Activated T-helper 1 cell treated with anti-CD3 and anti-CD28 coated beads, Interleukin-2, amount 50 U/mL, for 16 hours (primary cell): ENCODE measurements at regions not wholly inside any gene's neighbourhood (a gene's known extent, or its start where the extent isn't known, plus 50 kb on each side); places are given as distances from the start of the nearest gene placed in this dataset.
A peak's percentile ranks its signal among the peaks of the same experiment; 100 is the strongest.
"Not testable (repeated sequence)": the region's sequence is repeated elsewhere in the genome, so short reads cannot be mapped to it uniquely, and the experiment has no call there.

Experiments
- DNase-seq, 2 donors: peaks; one replicate each; pipeline ENCODE4 v3.0.0-alpha.2; 2020; ENCODE audit warnings: low read depth in 1 of 2, low spot score in 1 of 2

GRCh38 chr22:22061085-22062077 lies 78.8 kb upstream of the TOP3B start:
- DNase-seq: no peak

GRCh38 chr22:22060200-22061084 lies 77.9 kb upstream of the TOP3B start:
- peak in 1 of 2 donors; percentile 13 for DNase-seq

DNA sequence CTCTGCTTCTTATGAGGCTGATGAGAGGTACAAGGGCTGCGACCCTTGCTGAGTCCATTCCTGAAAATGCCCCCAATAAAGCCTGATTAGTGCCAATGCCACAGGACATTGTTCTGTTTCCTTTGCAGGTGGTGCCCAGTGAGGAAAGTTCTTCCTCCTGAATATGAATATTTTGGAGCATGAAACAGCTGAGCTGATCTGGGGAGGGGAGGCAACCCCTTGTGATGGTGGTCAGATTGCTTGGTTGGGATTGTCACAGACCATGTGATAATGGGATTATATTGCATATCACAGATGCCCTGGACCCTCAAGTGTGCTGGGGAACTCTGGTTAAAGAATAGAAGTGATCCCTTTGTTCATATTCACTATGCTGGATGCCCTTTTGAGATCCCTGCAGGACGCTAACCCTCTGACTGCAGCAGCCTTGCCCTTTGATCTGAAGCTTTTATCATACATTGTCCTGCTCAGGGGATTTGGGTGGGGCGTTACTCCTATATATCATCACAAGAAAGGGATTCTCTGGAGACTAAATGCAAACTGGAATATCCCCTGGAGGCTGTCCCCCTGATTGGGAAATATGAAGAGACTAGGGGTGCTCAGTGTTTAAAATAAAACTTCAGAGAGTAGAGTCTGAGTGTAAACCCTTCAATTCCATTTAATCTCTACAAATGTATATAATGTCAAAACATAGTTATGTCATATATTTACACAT lies 76.9 kb upstream of the TOP3B start:
- no peak for DNase-seq

GRCh38 chr22:22058633-22059290 lies 76.2 kb upstream of the TOP3B start:
- no peak for DNase-seq

DNA sequence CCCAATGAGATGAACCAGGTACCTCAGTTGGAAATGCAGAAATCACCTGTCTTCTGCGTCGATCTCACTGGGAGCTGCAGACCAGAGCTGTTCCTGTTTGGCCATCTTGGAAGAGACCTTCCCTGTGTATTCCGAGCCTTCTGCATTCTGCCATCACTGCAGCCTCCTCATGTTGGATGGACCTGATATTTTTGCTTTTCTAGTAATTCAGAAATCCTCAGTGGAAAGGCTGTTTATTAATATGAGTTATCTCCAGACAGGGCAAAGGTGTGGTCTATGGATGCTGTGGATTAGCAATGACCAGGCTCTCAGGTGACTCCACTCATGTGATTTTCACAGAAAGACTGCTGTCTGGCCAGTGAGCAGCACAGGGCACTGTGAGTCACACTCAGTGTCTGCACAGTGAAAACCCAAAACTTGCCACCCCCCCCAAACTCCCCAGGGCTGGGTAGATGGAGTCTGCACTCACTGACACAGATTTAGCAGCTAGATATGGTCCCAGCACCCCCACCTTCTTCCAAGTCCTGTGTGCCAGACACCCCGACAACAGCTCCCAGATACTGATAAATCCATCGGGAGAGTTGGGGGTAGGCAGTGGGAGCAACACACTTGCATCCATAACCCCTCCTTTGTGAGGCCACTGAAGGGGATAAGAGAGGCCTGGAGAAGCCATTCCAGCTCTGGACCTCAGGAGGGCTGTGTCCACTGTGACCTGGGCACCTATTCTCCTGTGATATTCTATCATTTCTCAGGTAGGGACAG lies 75.2 kb upstream of the TOP3B start:
- no peak for DNase-seq

- not testable (repeated sequence) for DNase-seq
Measured at GRCh38 chr22:22056809-22057594, 74.4 kb upstream of the TOP3B start.

GRCh38 chr22:22052548-22053139 lies 70.1 kb upstream of the TOP3B start:
- not testable (repeated sequence) for DNase-seq

GRCh38 chr22:22051032-22051431 lies 68.4 kb upstream of the TOP3B start:
- not testable (repeated sequence) for DNase-seq

DNA sequence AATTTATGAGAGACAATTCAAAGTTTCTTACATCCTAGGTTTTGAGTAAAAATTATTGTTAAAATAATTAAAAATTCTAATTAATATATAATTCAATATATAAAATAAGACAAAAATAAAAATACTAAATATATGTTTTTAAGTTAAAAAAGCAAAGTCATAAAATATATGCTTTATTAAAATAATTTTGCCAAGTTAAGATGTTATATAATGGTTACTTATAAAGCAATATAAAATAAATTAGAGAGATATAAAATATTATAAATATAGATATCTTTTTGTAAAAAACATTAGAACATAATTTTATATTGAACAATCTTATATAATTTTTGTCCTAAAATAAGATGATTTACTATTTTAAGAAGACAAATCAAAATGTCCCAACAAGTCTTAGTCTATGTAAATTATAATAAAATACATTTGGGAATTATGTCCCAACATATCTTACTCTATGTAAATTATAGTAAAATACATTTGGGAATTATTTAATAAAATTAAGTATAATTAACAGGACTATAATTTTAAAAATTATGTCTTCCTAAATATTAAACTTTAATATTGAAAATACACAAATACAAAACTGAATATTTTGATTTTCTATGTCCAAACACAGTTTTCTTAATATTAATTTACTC lies 67.7 kb upstream of the TOP3B start:
- no peak for DNase-seq

- DNase-seq: no peak
Measured at GRCh38 chr22:22049684-22050083, 67.1 kb upstream of the TOP3B start.

DNA sequence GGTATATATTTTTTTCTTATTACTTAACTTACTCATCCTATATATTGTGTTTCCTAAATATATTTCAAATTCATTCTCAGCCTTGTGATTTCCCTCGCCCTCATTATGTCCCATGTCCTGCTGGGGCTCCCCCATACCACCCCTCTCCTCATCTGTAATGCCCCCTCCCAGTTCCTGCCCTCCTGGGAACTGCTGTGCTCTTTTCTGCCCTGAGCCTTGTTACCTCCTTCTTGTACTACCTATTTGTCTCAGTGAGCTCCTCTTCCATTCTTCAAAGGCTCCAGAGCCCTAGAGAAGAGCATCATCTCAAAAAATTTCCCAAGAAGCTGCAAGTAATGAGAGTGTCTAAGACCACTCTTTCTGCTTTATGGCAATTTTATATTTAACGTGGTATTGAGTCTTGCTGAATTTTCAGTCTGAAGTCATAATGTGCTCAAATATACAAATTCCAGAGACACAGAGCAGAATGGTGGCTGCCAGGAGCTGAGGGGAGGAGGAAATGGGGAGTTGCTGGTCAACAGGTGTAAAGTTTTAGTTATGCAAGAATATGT lies 66.5 kb upstream of the TOP3B start:
- no peak for DNase-seq

GRCh38 chr22:22048318-22048942 lies 65.8 kb upstream of the TOP3B start:
- DNase-seq: no peak

- no peak for DNase-seq
Measured at GRCh38 chr22:22047776-22048175, 65.2 kb upstream of the TOP3B start.

- DNase-seq: no peak
Measured at GRCh38 chr22:22047266-22047665, 64.7 kb upstream of the TOP3B start.

GRCh38 chr22:22046370-22046769 lies 63.8 kb upstream of the TOP3B start:
- no peak for DNase-seq

- DNase-seq: no peak
Measured at GRCh38 chr22:22045571-22046335, 63.2 kb upstream of the TOP3B start.

GRCh38 chr22:22044153-22044552 lies 61.6 kb upstream of the TOP3B start:
- DNase-seq: no peak
